Activated B cell treated with CpG ODN at 0.5 μM for 24 hours (primary cell): ENCODE measurements at regions not wholly inside any gene's neighbourhood (a gene's known extent, or its start where the extent isn't known, plus 50 kb on each side); places are given as distances from the start of the nearest gene placed in this dataset.

ENCODE experiments used
- ATAC-seq: fragments of 200-7000 bp; cut with Tn5 transposase; one replicate; pipeline ENCODE4 v1.10.0; 2021; ENCODE audit warnings: low read depth, mild to moderate bottlenecking, moderate library complexity
- CTCF ChIA-PET: fragments of 350-600 bp; sonication (Branson Sonifier 250); formaldehyde crosslinking; loops from one replicate; lab custom pipeline; 2021; ENCODE audit warnings: antibody characterized with exemption; lab: Charles Lee
- POLR2A ChIA-PET: fragments of 350-600 bp; sonication (Branson Sonifier 250); formaldehyde crosslinking; loops from one replicate; lab custom pipeline; 2021; ENCODE audit warnings: antibody characterized with exemption; lab: Charles Lee
- DNase-seq: peaks from one replicate; pipeline ENCODE4 v3.0.0; 2022
- H3K27ac Mint-ChIP-seq: one replicate; pipeline ENCODE4 v1.8.0; 2020; ENCODE audit warnings: mixed read lengths
- H3K27me3 Mint-ChIP-seq: one replicate; pipeline ENCODE4 v1.8.0; 2021; ENCODE audit warnings: mixed read lengths
- H3K36me3 Mint-ChIP-seq: one replicate; pipeline ENCODE4 v1.8.0; 2021; ENCODE audit warnings: low read depth, mixed read lengths
- H3K4me1 Mint-ChIP-seq: one replicate; pipeline ENCODE4 v1.8.0; 2021; ENCODE audit warnings: mixed read lengths
- H3K4me3 Mint-ChIP-seq: one replicate; pipeline ENCODE4 v1.8.0; 2020; ENCODE audit warnings: mild to moderate bottlenecking, mixed read lengths
- H3K9me3 Mint-ChIP-seq: one replicate; pipeline ENCODE4 v1.8.0; 2020; ENCODE audit warnings: mixed read lengths
- CTCF ChIP-seq: fragments of 200-600 bp; IDR thresholded peaks from one replicate; pipeline ENCODE4 v1.8.0; 2022; ENCODE audit warnings: antibody characterized with exemption, mild to moderate bottlenecking
- intact Hi-C: fragments of 100-400 bp; cut with micrococcal nuclease; formaldehyde crosslinking; loops from one replicate; pipeline ENCODE4 v1.15.1; 2024

- ChIA-PET CTCF (interaction anchor here (1.7 kb wide), 1 partner anchor 240 kb away, joined by 4 read pairs; no protein-coding TSS in a partner anchor), POLR2A (no interaction called here)
- no peaks in the 10 kb centered on the region for H3K9me3 Mint-ChIP-seq
- H3K27me3 Mint-ChIP-seq: peaks cover 47% of the 10 kb centered on the region
- intact Hi-C loops: no loop called here
- no peak for TF ChIP-seq CTCF
- DNase-seq (no peak), ATAC-seq (no peak)
- no peak overlapping the region for H3K4me3 Mint-ChIP-seq
- no peaks in the 10 kb centered on the region for H3K4me1 Mint-ChIP-seq
- no peaks in the 10 kb centered on the region for H3K36me3 Mint-ChIP-seq
- no peak overlapping the region for H3K27ac Mint-ChIP-seq
These were observed 199.9 kb upstream of the PKDCC start for GRCh38 chr2:41847744-41848441.

GRCh38 chr2:41851554-41851953 is 196.3 kb upstream of the PKDCC start:
- CTCF ChIA-PET: interaction anchor here (0.7 to 1.7 kb wide), 2 partner anchors 10 to 335 kb away, joined by 3 to 4 read pairs; no protein-coding TSS in a partner anchor

GRCh38 chr2:41853427-41854191 is 194.2 kb upstream of the PKDCC start:
- H3K27me3 Mint-ChIP-seq: peaks cover 26% of the 10 kb centered on the region
- TF ChIP-seq CTCF: no peak
- ChIA-PET POLR2A (no interaction called here), CTCF (interaction anchor here (0.5 to 2.9 kb wide), 8 partner anchors 12 to 407 kb away, joined by 3 to 22 read pairs (median 6); no protein-coding TSS in a partner anchor)
- H3K4me3 Mint-ChIP-seq: no peak overlapping the region
- no peak for DNase-seq
- H3K4me1 Mint-ChIP-seq: no peaks in the 10 kb centered on the region
- H3K27ac Mint-ChIP-seq: no peak overlapping the region
- intact Hi-C loops: loop anchor here (1.0 kb wide), 1 partner anchor 233 kb away; no protein-coding TSS in a partner anchor
- H3K36me3 Mint-ChIP-seq: no peaks in the 10 kb centered on the region
- H3K9me3 Mint-ChIP-seq: no peaks in the 10 kb centered on the region
- ATAC-seq: no peak

More at GRCh38 chr2:41851554-41851953, 196.3 kb upstream of the PKDCC start:
- no peak overlapping the region for H3K27ac Mint-ChIP-seq
- no peak for DNase-seq
- H3K36me3 Mint-ChIP-seq: no peaks in the 10 kb centered on the region
- intact Hi-C loops: no loop called here
- peaks cover 40% of the 10 kb centered on the region for H3K27me3 Mint-ChIP-seq
- no peak for TF ChIP-seq CTCF
- H3K4me1 Mint-ChIP-seq: no peaks in the 10 kb centered on the region
- POLR2A ChIA-PET: interaction anchor here (1.0 kb wide), 1 partner anchor 218 kb away, joined by 4 read pairs; no protein-coding TSS in a partner anchor
- H3K4me3 Mint-ChIP-seq: no peak overlapping the region
- no peaks in the 10 kb centered on the region for H3K9me3 Mint-ChIP-seq
- no peak for ATAC-seq

- ATAC-seq (no peak), DNase-seq (no peak)
- H3K27ac Mint-ChIP-seq: no peak overlapping the region
- H3K9me3 Mint-ChIP-seq: no peaks in the 10 kb centered on the region
- no peaks in the 10 kb centered on the region for H3K36me3 Mint-ChIP-seq
- H3K4me3 Mint-ChIP-seq: no peak overlapping the region
- H3K4me1 Mint-ChIP-seq: no peaks in the 10 kb centered on the region
- ChIA-PET POLR2A (no interaction called here), CTCF (interaction anchor here (0.5 to 2.9 kb wide), 6 partner anchors 13 to 407 kb away, joined by 4 to 22 read pairs (median 8); no protein-coding TSS in a partner anchor)
- intact Hi-C loops: no loop called here
- TF ChIP-seq CTCF: no peak
- H3K27me3 Mint-ChIP-seq: peaks cover 25% of the 10 kb centered on the region
These were observed 193.6 kb upstream of the PKDCC start for GRCh38 chr2:41854227-41854626.

GRCh38 chr2:41856946-41857345 is 190.9 kb upstream of the PKDCC start:
- no peaks in the 10 kb centered on the region for H3K4me1 Mint-ChIP-seq
- ATAC-seq (no peak), DNase-seq (no peak)
- TF ChIP-seq CTCF: no peak
- POLR2A ChIA-PET: no interaction called here
- peaks cover 24% of the 10 kb centered on the region for H3K27me3 Mint-ChIP-seq
- H3K36me3 Mint-ChIP-seq: no peaks in the 10 kb centered on the region
- CTCF ChIA-PET: interaction anchor here (1.0 kb wide), 1 partner anchor 231 kb away, joined by 3 read pairs; no protein-coding TSS in a partner anchor
- intact Hi-C loops: no loop called here
- H3K27ac Mint-ChIP-seq: no peak overlapping the region
- no peak overlapping the region for H3K4me3 Mint-ChIP-seq
- no peaks in the 10 kb centered on the region for H3K9me3 Mint-ChIP-seq
